GM19452 (cell line): ENCODE measurements at regions not wholly inside any gene's neighbourhood (a gene's known extent, or its start where the extent isn't known, plus 50 kb on each side); places are given as distances from the start of the nearest gene placed in this dataset.

ENCODE experiments used
- ATAC-seq: cut with Tn5 transposase; IDR thresholded peaks from one replicate; pipeline ENCODE4 v1.9.1; 2021; ENCODE audit not compliant: unreplicated experiment

DNA sequence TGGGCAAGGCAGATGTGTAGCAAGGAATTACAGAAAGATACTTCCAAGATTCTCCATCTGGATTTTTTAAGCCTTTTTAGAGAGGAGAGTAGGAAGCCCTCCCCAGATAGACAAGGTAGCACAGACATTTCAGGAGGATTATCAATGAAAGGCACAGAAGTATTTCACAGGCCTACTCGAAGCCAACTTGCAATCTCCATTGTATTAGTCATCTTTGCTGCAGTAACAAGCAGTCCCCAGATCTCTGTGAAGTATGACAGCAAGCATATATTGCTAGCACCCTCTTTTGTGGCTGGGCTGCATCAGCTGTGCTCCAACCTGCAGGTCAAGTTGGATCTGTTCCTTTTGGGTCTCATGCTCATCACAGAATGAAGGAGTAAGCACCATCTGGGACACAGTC, 101.6 kb downstream of the MAF start:
- no peak for ATAC-seq

DNA sequence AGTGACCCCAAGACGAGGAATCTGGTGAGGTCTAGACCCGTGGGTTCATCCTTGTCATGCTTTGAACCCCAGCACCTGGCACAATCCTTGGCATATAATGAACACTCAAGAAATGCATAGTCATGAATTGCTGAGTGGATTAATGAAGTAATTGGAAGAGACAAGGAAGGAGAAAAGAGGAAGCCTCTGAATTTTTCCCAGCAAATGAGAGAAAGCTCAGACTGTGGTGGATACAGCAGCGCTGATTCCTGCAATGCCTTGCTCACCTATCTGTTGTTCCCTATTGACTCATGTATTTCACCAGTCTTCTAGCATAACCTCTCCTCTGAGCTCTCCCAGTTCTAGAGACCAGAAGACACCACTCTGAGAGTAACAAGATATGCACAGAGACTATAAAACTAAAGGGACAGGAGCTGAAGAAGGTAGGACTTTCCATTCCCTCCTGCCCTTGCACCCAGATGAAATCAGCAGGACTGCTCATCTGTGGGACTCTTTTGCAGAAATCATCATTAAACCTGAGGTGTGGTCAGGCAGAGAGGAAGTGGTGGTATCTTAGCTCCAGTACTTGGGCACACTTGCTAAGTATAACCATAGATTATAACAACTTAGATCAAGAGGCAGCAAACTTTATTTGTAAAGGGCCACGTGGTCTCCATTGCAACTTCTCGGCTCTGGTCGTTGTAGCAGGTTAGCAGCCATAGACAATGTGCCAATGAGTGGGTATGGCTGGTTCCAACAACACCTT, 102.8 kb downstream of the MAF start:
- ATAC-seq: no peak

DNA sequence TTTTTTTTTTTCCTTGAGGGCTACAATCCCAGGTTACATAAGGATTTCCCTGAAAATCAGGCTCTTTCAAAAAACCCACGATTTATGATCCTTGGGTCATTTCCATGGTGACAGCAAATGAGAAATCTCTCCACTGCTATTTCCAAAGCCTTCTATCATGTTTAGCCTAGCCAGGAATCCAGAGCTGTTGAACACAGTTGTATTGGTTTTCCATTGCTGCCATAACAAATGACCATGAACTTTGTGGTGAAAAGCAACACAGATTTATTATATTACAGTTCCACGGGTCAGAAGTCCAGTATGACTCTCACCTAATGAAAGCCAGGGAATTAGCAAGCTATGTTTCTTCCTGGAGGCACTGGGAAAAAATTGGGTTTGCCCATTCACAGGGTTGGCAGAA, 106.6 kb downstream of the MAF start:
- ATAC-seq: no peak

DNA sequence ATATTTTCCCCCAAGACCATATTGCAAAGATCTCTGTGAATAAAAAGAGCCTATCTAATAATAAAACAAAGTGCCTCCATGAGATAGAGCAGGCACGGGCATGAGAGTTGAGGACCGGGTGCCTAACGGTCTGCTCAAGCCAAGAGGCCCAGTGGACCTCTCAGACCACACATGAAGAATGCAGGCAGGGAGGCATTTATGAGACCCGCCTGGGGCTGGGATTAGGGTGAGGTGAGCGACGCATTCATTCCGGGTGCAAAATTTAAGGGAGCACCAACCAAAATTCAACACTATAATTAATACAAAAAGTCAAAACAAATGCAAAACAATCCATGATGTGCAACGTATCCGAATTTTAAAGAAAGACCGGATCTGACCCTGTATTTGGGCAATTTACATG, 108.5 kb downstream of the MAF start:
- no peak for ATAC-seq

DNA sequence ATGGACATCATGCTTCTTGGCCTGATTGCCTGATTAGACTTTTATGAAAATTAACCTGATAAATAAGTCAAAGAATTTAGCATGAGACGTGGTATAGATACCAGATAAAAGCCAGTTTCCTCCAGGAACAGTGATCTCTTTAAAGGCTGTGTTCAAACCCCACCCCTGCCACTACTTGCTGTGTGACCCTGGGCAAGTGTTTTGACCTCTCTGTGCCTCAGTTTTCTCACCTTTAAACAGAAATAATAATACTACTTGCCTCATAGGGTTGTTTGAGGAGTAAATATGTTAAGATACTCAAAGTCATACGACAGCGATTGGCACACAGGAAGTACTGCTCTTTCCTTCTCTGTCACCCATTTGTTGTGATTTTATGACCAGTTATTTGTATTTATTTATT, 115.5 kb downstream of the MAF start:
- no peak for ATAC-seq

DNA sequence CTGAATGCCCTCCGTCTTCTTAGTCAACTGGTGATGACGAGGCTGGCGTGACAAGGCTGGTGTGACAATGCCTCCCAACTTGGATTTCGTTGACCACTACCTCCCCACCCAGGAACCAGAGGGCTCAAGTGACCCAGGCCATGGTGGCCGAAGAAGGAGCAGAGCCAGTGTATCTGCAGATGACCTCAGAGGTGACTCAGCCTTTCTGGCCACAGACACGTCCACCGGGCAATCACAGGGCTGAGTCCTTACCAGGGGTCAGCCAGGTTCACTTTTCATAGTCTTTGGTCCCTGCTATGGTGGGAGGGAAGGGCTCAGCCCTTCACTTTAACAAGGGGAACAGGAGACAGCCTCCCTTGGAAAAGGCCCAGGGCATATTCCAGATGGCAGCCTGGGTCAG, 116.3 kb downstream of the MAF start:
- no peak for ATAC-seq

DNA sequence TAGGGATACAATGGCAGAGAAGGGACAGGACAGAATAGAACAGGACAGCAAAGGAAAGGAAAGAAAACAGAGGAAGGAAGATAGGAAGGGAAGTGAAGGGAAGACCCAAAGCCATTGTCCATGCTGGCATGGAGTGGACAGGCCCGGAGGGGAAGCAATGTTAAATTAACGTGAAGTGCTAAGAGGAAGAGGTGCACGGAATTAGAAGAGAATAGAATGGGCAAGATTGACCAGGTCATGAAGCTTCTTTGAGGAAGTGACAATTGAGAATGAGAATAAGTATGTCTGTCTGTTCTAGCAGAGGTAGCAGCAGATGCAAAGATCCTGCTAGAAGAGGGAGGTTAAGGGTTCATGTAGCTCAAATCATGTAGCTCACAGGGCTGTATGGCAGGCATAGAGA, 117.2 kb downstream of the MAF start:
- no peak for ATAC-seq

DNA sequence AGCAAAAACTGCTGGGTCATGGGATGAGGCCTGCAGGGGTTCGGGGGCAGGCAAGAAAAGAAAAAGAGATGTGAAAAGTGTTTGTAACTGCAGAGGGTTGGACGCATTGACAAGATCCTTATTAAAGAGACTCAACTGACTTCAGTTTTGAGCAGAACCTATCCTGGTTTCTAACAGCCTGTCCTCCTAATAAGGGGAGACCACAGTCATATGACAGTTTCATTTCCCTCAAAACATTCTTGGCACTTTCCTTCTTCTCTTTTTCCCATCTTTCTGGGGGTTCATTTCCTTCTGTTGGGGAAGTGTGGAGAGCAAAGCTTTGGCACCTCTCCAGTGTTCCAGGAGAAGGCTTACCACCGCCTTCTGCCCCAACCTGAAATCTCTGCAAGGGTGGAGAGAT, 118.5 kb downstream of the MAF start:
- ATAC-seq: no peak

DNA sequence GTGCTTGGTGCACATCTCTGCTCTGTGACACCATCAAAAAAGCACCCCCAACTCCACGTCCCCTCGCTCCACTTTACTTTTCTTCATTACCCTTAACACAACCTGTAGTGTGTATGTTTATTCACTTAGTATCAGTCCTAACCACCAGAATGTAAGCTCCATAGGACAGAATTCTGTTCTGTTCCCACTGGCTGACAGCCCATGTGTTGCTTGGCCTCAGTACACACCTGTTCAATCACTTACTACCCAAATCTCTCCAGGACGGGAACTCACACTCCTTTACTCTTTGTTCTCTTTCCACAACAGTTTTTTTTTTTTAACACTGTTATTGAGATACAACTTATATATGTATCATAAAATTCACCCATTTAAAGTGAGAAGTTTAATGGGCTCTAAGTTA, 119.6 kb downstream of the MAF start:
- ATAC-seq: no peak

DNA sequence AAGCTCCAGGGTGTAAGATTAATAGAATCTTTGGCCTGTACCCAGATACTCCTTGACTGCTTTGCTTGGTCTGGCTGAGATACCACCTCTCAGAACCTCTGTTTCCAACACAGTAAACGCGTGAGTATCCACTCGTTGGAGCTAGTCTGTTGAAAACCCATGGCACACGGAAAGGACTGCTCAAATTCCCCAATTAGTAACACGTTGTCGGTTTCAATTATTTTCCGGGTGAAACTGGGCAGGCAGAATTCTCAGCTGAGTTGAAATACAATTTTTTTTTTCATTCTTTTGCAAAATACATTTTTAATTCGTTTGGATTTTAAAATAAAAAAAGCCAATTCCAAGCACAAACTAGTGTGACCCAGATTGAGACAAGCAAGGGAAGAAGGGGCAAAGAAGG, 120.5 kb downstream of the MAF start:
- ATAC-seq: no peak

DNA sequence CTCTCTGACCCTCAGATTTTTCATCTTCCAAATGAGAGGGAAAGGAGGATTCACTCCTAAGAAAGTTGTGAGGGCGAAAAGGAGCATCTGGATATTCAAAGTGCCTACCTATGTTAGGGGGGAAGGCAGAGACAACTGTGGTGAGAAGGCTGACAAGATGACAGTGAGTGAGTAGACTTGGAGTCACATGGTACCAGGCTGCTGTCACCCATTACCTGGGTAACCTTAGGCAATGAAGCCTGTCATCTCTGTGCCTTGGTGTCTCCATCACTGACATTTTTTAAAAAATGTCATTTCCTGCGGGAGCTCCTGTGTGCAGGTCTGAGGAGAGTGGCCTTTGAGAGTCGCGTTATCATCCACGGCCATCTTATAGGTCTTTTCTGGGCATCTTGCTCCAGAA, 124.0 kb downstream of the MAF start:
- no peak for ATAC-seq

DNA sequence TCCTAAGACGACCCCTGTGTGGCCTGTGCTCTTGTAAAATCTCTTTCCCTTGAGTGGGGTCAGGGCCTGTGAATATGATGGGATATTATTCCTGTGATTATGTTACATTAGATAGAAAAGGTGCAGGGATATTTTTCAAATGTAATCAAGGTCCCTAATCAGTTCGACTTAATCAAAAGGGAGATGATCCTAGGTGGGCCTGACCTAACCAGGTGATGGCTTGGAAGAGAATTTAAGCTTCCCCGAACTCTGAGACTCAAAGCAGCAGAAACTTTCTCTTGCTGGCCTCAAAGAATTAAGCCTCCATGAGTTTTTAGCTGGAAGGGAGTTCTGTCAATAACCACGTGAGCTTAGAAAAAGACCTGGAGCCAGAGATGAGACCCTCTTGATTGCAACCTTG, 124.7 kb downstream of the MAF start:
- no peak for ATAC-seq

DNA sequence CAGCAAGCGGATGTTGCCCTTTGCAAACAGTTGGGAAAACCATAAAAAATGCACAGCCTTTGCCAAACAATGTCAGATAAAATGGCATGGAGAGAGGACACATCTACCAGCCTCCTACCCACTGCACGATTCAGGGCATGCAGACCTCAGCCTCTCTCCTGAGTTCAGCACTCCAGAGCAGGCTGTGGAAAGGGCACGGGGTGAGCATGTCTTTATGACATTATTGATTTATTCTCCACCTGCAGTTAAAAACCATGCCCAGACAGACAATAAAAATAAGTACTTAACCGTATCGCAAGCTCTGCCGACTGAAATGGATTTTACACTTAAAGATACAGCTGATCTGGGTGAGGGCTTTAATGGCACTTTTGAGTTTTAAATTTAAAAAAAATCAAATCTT, 127.1 kb downstream of the MAF start:
- ATAC-seq: no peak

DNA sequence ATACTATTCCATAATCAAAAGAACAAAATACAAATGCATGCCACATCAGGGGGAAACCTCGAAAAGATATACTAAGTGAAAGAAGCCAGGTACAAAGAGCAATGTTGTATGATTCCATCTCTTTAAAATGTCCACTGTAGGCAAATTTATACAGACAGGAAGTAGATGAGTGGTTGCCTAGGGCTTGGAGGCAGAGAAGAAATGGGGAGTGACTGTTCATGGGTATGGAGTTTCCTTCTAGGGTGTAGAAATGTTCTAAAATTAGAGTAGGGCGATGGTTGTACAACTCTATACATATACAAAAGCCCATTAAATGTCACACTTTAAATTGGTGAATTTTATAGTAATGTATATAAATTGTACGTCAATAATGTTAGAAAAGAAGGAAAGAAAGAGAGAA, 128.1 kb downstream of the MAF start:
- ATAC-seq: no peak

DNA sequence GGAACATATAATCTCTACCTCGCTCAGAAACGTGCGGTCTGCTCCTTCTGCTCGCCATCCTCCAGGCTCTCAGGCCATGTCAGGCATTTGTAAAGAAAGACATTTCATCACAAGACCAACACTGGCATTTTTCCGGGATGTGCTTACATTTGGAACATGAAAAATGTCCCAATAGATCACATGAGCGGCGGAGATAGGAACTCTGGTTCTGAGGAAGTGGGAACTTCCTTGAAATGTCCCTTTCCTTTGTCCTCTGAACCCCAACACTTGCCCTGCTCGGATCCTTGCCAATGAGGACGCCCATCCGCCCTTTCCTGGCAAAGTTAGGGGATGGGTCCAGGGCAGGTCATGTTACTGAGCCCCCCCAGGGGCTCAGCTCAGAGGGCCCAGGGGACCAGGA, 130.5 kb downstream of the MAF start:
- ATAC-seq: no peak

DNA sequence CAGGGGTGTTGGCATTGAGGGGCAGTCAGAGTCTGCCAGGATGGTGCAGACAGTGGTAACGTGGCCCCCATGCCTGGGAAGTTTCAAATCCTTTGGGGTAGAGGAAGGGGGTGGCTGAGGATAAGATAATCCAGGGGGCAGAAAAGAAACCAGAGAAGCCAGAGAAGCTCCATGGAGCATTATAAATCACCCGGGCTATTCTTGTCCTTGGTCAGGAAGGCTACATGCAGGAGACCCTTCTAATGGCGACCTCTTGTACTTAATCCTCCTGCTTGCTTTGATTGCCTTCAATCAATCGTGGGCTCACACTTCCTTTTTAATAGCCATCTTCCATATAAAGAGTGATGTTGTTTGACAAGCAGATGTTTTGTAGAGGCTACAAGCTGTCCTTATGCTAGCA, 131.9 kb downstream of the MAF start:
- ATAC-seq: no peak

DNA sequence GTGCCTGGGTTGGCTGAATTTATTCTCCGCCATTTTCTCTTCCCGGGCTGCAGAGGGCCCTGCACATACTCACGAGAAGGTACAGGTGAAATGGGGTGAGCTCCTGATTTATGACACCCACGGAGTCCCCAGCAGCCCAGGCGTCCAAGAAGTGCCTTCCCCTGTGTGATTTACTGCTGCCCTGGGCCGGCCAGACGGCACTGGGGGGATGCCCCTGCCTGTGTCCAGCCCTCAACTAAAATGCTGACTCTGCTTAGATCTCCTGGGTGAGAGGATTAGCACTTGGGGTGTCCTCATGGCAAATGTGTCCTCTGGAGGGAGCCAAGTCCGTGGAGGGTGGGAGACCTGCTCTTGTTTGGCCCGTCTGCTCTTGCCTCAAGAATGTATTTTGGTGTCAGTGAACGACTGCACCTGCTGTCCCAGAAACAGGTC, 132.4 kb downstream of the MAF start:
- ATAC-seq: no peak

DNA sequence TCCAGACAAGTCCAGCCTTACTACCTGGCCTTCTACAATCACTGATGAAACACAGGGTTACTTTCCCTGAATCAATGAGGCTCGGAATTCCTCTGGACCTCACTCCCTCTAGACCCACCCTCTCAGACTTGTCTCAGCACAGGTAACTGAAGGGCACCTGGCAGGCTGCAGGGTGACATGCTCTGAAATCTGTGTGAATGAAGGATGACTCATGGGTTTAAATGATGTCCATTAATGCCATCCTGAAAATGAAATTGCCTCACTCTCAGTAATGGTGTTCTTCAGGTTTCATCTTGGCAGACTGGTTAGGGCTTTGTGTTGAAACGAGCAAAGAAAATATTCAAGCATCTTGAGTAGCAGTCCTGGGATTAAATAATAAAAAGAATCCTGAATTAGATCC, 134.4 kb downstream of the MAF start:
- ATAC-seq: no peak

DNA sequence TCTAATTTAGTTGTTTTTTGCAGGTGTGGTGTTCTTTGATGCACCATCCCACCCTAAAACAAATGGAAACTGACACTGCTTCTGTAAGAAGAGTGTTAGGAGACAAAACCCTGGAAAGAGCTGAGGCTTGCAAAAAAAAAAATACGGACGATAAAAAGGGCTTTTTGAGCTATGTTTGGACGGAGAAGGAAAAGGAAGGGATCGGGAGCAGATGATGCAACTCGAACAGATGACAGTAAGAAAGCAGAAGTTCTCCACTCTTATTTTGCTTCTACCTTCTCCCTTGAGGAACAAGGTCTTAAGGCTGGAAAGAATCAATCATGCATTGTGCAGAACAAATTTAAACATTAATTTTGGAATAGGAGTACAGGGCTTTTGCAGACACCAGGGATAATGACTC, 136.7 kb downstream of the MAF start:
- no peak for ATAC-seq

DNA sequence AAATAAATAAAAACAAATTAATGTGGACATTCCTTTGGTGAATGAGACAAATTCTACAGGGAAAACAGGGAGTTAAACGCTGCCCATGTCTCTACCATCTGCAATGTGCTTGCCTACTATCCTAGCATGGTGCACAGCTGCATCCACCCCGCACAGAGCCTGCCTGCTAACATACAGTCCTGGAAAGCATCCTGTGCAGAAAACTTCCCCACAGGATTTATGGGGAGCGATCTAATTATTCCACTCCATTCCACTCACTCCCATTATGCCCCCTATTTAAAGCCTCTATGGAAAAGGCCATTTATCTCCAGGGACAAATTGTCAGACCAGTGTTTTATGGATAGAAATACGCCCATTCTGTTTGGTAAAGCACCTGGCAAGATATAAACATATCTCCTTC, 144.5 kb downstream of the MAF start:
- ATAC-seq: no peak

DNA sequence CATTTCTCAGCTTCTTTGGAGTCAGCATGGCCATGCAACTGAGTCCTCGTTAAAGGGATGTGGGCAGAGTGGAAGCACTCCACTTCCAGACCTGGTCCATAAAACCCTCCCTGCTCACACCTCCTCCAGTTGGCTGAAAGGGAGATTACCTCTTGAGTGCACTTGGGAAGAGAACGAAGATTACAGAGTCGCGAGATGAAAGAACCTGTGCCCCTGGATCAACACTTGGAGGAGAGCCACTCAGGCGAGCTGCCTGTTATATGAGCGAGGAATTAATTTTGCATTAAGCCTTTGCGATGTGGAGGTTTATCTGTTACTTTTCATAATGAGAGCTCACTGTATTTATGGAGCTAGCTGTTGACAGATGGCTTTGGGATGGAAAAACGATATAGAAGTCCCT, 147.9 kb downstream of the MAF start:
- ATAC-seq: no peak

DNA sequence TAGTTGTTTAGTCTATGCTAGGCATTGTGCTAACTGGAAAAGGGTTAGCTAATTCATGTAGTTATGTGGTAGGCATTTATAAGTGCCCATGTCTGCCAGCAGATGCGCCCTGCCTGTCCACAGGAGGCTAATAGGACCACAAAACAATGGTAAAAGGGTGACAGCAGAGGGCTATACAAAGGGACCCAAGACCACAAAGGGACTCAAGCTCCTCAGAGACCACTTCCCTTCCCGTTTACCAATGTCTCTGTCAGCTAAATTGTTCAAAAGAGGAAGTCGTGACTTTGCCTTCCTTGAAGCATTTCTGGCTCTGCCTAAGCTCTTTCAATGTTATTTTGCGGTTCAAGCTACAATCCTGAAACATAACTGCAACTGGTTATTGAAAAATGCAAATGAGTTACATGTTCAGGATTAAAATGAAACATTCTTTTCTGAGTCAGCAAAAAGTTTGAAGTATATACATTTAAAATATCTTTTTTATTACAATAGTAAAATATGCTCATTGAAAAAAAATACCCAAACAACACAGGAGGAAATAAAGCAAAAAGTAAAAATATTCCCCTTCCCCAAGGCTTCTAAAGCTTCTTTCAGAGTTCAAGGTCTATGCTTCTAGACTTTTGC, 149.2 kb downstream of the MAF start:
- no peak for ATAC-seq

DNA sequence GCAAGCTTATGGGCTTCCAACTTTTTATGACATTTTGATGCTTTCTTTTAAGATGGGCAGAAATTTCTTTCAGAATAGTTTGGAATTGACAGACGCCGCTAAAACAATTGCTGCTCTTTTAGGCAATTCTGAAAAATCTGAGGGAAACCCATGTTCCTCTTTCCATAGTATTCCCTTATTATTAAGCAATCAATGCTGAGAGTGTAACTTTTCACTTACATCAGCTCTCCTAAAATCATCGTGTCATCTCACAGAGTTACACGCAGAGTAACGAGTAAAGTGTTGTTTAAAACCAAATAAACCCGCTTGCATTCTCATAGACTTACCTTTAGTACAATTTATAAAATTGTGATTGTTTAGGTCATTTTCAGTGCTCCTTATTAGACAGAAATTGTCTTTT, 150.6 kb downstream of the MAF start:
- no peak for ATAC-seq
